ENCODE measurements at regions not wholly inside any gene's neighbourhood (a gene's known extent, or its start where the extent isn't known, plus 50 kb on each side); places are given as distances from the start of the nearest gene placed in this dataset.

- TF ChIP-seq NFXL1 (IDR thresholded peaks at IDR 0.05; ENCODE audit: borderline replicate concordance): no peak
- no peak for TF ChIP-seq NR2F1 (conservative IDR thresholded peaks at IDR 0.05)
- no peak for TF ChIP-seq ZNF217 (IDR thresholded peaks at IDR 0.05)
- no peak for TF ChIP-seq GABPA (IDR thresholded peaks at IDR 0.05; ENCODE audit: low read depth)
- TF ChIP-seq, protein P1, sequence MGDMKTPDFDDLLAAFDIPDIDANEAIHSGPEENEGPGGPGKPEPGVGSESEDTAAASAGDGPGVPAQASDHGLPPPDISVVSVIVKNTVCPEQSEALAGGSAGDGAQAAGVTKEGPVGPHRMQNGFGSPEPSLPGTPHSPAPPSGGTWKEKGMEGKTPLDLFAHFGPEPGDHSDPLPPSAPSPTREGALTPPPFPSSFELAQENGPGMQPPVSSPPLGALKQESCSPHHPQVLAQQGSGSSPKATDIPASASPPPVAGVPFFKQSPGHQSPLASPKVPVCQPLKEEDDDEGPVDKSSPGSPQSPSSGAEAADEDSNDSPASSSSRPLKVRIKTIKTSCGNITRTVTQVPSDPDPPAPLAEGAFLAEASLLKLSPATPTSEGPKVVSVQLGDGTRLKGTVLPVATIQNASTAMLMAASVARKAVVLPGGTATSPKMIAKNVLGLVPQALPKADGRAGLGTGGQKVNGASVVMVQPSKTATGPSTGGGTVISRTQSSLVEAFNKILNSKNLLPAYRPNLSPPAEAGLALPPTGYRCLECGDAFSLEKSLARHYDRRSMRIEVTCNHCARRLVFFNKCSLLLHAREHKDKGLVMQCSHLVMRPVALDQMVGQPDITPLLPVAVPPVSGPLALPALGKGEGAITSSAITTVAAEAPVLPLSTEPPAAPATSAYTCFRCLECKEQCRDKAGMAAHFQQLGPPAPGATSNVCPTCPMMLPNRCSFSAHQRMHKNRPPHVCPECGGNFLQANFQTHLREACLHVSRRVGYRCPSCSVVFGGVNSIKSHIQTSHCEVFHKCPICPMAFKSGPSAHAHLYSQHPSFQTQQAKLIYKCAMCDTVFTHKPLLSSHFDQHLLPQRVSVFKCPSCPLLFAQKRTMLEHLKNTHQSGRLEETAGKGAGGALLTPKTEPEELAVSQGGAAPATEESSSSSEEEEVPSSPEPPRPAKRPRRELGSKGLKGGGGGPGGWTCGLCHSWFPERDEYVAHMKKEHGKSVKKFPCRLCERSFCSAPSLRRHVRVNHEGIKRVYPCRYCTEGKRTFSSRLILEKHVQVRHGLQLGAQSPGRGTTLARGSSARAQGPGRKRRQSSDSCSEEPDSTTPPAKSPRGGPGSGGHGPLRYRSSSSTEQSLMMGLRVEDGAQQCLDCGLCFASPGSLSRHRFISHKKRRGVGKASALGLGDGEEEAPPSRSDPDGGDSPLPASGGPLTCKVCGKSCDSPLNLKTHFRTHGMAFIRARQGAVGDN (IDR thresholded peaks at IDR 0.05): no peak
- no peak for TF ChIP-seq NR2C2 (IDR thresholded peaks at IDR 0.05; ENCODE audit: borderline replicate concordance, control insufficient read depth, insufficient read length, low read depth)
- TF ChIP-seq NFYA (IDR thresholded peaks at IDR 0.05; ENCODE audit: borderline replicate concordance, low read depth, low read length): no peak
- TF ChIP-seq MTA2 (IDR thresholded peaks at IDR 0.05; ENCODE audit: low read depth): no peak
- TF ChIP-seq KAT2A (conservative IDR thresholded peaks at IDR 0.05; ENCODE audit: control insufficient read depth, low read depth, low read length): no peak
- no peak for TF ChIP-seq ETV6 (conservative IDR thresholded peaks at IDR 0.05 in 1 of 2, IDR thresholded peaks at IDR 0.05 in 1 of 2; ENCODE audit: borderline replicate concordance in 1 of 2, low read depth in 1 of 2)
Observed at GRCh38 chr4:125760201-125760819, 445.6 kb downstream of the FAT4 start (continued).
